ENCODE measurements at regions not wholly inside any gene's neighbourhood (a gene's known extent, or its start where the extent isn't known, plus 50 kb on each side); places are given as distances from the start of the nearest gene placed in this dataset.

DNA sequence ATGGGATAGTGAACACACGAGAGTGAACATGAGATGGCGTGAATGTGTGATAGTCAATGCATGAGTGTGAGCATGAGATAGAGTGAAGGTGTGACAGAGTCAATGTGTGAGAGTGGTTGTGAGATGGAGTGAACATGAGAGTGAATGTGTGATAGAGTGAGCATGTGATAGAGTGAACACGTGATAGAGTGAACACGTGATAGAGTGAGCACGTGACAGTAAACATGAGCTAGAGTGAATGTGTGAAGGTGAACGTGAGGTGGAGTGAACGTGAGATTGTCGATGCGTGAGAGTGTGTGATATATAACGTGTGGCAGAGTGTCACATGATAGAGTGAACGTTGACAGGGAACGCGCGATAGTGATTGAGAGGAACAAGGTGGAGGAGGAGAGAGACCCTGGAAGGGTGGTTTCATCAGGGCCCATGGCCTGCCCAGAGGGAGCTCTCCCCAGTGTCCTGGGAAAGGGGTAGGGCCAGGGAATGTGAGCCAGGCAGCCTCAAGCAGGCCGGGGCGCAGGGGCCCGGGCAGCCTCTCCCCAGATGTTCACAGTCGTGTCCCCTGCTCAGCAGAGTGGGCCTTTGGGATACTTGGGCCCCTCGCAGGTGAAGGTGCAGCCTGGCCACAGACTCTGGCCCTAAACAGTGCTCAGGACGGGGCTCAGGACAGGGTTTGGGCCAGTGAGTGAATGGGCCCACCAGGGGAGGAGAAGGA is 516.9 kb downstream of the EIPR1 start:
- Histone ChIP-seq H3K4me3 (no peak overlapping the region), H3K36me3 (no peaks in the 10 kb centered on the region), H3K27me3 (no peaks in the 10 kb centered on the region), H3K9me3 (no peaks in the 10 kb centered on the region), H3K27ac (no peak overlapping the region), H3K4me1 (peaks cover 0 to 7% (median 0%) of the 10 kb centered on the region in 4 donors)
- ATAC-seq (ENCODE audit: low FRiP score in 2 of 2) (no peak), DNase-seq (no peak)
- 83 to 94% methylated on average over 18 to 20 of the region's 20 CpGs for WGBS, 2 donors
- TF ChIP-seq POLR2AphosphoS5 (IDR thresholded peaks at IDR 0.05) = no peak
- no peak for TF ChIP-seq POLR2A (IDR thresholded peaks at IDR 0.05)
- TF ChIP-seq EP300 (IDR thresholded peaks at IDR 0.05) = no peak
- TF ChIP-seq, protein P1, sequence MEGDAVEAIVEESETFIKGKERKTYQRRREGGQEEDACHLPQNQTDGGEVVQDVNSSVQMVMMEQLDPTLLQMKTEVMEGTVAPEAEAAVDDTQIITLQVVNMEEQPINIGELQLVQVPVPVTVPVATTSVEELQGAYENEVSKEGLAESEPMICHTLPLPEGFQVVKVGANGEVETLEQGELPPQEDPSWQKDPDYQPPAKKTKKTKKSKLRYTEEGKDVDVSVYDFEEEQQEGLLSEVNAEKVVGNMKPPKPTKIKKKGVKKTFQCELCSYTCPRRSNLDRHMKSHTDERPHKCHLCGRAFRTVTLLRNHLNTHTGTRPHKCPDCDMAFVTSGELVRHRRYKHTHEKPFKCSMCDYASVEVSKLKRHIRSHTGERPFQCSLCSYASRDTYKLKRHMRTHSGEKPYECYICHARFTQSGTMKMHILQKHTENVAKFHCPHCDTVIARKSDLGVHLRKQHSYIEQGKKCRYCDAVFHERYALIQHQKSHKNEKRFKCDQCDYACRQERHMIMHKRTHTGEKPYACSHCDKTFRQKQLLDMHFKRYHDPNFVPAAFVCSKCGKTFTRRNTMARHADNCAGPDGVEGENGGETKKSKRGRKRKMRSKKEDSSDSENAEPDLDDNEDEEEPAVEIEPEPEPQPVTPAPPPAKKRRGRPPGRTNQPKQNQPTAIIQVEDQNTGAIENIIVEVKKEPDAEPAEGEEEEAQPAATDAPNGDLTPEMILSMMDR (IDR thresholded peaks at IDR 0.05) = no peak

DNA sequence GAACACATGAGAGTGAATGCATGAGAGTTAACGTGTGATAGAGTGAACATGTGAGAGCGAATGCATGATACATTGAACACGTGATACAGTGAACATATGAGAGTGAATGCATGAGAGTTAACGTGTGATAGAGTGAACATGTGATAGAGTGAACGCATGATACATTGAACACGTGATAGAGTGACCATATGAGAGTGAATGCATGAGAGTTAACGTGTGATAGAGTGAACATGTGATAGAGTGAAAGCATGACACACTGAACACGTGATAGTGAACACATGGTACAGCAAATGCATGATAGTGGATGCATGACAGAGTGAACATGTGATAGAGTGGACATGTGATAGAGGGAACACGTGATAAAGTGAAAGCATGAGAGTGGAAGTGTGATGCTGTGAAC is 517.9 kb downstream of the EIPR1 start:
- H3K4me3 ChIP-seq = no peak overlapping the region
- peaks cover 0 to 7% (median 0%) of the 10 kb centered on the region in 4 donors for H3K4me1 ChIP-seq
- H3K9me3 ChIP-seq = no peaks in the 10 kb centered on the region
- H3K36me3 ChIP-seq = no peaks in the 10 kb centered on the region
- H3K27me3 ChIP-seq = no peaks in the 10 kb centered on the region
- TF ChIP-seq, protein P1 (IDR thresholded peaks at IDR 0.05) = no peak
- no peak for TF ChIP-seq POLR2AphosphoS5 (IDR thresholded peaks at IDR 0.05)
- TF ChIP-seq EP300 (IDR thresholded peaks at IDR 0.05) = no peak
- TF ChIP-seq POLR2A (IDR thresholded peaks at IDR 0.05) = no peak
- H3K27ac ChIP-seq = no peak overlapping the region
- DNase-seq = no peak
- WGBS, 2 donors = 85 to 87% methylated on average over 9 of the region's 9 CpGs
- ATAC-seq (ENCODE audit: low FRiP score in 2 of 2) = no peak

DNA sequence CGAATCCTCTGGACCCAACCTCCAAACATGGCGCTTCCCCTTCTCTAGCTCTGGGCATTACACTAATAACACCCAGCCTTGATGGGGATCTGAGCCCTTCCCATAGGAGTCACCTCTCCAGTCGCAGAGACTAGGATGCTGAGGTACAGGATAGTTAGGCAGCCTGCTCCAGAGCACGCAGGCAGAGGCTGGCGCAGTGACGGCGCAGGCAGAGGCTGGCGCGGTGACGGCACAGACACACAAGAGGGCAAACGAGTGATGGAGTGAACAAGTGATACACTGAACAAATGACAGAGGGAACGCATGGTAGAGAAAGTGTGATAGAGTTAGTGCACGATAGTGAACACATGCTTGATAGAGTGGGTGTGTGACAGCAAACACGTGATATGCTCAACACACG is 518.5 kb downstream of the EIPR1 start:
- peak in 1 of 2 donors; percentile 63 for DNase-seq
- H3K36me3 ChIP-seq = no peaks in the 10 kb centered on the region
- ATAC-seq (ENCODE audit: low FRiP score in 2 of 2) = no peak
- no peaks in the 10 kb centered on the region for H3K9me3 ChIP-seq
- TF ChIP-seq EP300 (IDR thresholded peaks at IDR 0.05) = no peak
- TF ChIP-seq POLR2A (IDR thresholded peaks at IDR 0.05) = no peak
- TF ChIP-seq POLR2AphosphoS5 (IDR thresholded peaks at IDR 0.05) = no peak
- TF ChIP-seq, protein P1 (IDR thresholded peaks at IDR 0.05) = no peak
- H3K4me3 ChIP-seq = no peak overlapping the region
- H3K4me1 ChIP-seq = peaks cover 0 to 6% (median 0%) of the 10 kb centered on the region in 4 donors
- 95 to 97% methylated on average over 15 of the region's 15 CpGs for WGBS, 2 donors
- no peak overlapping the region for H3K27ac ChIP-seq
- no peaks in the 10 kb centered on the region for H3K27me3 ChIP-seq

DNA sequence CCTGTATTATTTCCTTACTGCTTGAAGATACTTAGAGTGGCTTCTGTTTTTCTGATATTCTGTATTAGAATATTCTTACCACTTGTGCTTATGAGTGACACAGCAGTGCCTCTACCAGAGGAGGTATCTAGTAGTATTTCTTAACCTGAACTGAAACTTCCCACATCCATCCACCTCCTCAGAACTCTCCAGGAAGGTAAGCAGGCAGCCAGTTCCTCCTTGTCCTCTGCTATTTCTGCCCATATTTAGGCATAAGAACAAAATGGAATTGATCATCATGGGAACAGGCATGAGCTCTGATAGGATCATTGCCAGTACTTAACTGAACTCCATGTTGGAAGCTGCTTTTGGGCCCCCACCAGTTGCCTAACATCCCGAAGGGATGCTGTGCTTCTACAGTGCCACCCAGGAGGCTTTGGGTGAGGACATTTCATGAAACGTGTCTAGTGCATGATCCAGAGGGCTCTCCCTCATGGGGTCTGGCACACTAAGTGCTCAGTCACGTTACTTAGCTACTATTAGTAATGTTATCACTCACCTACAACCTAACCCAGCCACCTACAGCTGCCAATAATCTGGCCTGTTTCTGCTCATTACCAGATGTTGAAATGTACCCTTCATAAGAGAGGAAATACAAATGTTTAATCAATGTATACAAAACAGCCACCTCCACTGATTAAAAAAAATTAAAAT is 520.7 kb downstream of the EIPR1 start:
- no peak for DNase-seq

More for the DNA sequence above, 520.7 kb downstream of the EIPR1 start:
- TF ChIP-seq POLR2AphosphoS5 (IDR thresholded peaks at IDR 0.05) (no peak), POLR2A (IDR thresholded peaks at IDR 0.05) (no peak)
- TF ChIP-seq, protein P1 (IDR thresholded peaks at IDR 0.05) = no peak
- Histone ChIP-seq H3K9me3 (no peaks in the 10 kb centered on the region), H3K36me3 (no peaks in the 10 kb centered on the region), H3K4me1 (no peaks in the 10 kb centered on the region), H3K27me3 (no peaks in the 10 kb centered on the region), H3K4me3 (no peak overlapping the region), H3K27ac (no peak overlapping the region)
- WGBS, 2 donors = 67 to 87% methylated on average over 2 to 3 of the region's 3 CpGs
- ATAC-seq (ENCODE audit: low FRiP score in 2 of 2) = no peak
